OCI-LY7 (cell line): ENCODE measurements at regions not wholly inside any gene's neighbourhood (a gene's known extent, or its start where the extent isn't known, plus 50 kb on each side); places are given as distances from the start of the nearest gene placed in this dataset.

Experiments
- CTCF ChIP-seq: fragments of 200-600 bp; sonication (generic); conservative IDR thresholded peaks from 2 replicates; pipeline ENCODE4 v1.5.1; 2014; ENCODE audit warnings: mild to moderate bottlenecking, antibody characterized with exemption, low read length, moderate library complexity, mixed read lengths
- EZH2phosphoT487 ChIP-seq: fragments of 200-600 bp; sonication (generic); IDR thresholded peaks from 2 replicates; pipeline ENCODE4 v1.6.1; 2018; ENCODE audit warnings: low read depth, borderline replicate concordance, mild to moderate bottlenecking, mixed run types, antibody characterized with exemption, low read length, moderate library complexity, mixed read lengths

- TF ChIP-seq CTCF (peak; percentile 77), EZH2phosphoT487 (no peak)
Measured at GRCh38 chr14:40280652-40281051, 848.4 kb upstream of the FBXO33 start.
